ENCODE measurements at regions not wholly inside any gene's neighbourhood (a gene's known extent, or its start where the extent isn't known, plus 50 kb on each side); places are given as distances from the start of the nearest gene placed in this dataset.

DNA sequence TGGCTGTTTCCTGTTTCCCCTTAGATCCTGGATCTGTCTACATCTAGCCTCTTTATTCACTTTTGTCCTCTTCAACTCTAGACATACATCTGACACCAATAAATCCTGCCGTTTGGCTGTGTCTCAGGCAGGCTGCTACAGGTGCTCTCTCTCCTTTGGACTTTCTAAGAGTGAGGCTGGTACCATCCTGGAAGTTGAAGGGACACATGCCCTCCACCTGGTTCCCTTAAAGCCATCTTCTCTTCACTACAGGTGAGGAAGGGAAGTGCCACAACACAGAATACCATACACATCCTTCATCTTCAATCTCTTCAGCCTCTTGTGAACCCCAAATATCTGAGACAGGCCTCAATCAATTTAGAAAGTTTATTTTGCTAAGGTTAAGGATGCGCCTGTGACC, 137.9 kb downstream of the BACH1 start:
- no peak for DNase-seq
- TF ChIP-seq, protein P1, sequence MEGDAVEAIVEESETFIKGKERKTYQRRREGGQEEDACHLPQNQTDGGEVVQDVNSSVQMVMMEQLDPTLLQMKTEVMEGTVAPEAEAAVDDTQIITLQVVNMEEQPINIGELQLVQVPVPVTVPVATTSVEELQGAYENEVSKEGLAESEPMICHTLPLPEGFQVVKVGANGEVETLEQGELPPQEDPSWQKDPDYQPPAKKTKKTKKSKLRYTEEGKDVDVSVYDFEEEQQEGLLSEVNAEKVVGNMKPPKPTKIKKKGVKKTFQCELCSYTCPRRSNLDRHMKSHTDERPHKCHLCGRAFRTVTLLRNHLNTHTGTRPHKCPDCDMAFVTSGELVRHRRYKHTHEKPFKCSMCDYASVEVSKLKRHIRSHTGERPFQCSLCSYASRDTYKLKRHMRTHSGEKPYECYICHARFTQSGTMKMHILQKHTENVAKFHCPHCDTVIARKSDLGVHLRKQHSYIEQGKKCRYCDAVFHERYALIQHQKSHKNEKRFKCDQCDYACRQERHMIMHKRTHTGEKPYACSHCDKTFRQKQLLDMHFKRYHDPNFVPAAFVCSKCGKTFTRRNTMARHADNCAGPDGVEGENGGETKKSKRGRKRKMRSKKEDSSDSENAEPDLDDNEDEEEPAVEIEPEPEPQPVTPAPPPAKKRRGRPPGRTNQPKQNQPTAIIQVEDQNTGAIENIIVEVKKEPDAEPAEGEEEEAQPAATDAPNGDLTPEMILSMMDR (IDR thresholded peaks at IDR 0.05), result no peak
- no peak for TF ChIP-seq POLR2A (IDR thresholded peaks at IDR 0.05)
- 76 to 92% methylated on average over 2 of the region's 2 CpGs for WGBS, 2 donors
- Histone ChIP-seq H3K4me3 (no peak overlapping the region), H3K27ac (no peak overlapping the region), H3K27me3 (no peaks in the 10 kb centered on the region), H3K4me1 (peaks cover 0 to 6% (median 0%) of the 10 kb centered on the region in 3 donors), H3K36me3 (no peaks in the 10 kb centered on the region), H3K9me3 (no peaks in the 10 kb centered on the region)
- intact Hi-C loops (cut with DNase I), result no loop called here

DNA sequence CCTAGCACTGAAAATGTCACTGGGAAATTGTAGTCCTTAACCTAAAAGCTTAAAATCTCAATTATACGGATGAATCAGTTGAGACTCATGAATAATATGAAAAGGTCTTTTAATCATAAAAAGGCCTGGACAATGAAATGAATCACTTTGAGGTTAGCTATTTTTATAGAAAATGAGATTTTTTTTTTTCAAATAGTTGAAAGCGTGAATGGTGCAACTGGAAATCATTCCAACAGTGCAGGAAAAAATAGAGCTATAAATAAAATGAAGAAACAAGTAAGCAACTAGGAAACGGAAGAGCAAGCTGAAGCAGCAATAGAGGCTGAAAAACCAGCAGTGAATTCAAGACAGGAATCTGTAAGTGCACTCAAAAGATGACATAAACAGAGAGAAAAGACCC, 142.9 kb downstream of the BACH1 start:
- WGBS, 2 donors, result 64 to 75% methylated on average over 3 of the region's 3 CpGs
- no peak for DNase-seq
- intact Hi-C loops (cut with DNase I), result no loop called here
- H3K36me3 ChIP-seq, result no peaks in the 10 kb centered on the region
- no peak for TF ChIP-seq POLR2A (IDR thresholded peaks at IDR 0.05)
- TF ChIP-seq, protein P1 (IDR thresholded peaks at IDR 0.05), result no peak
- no peaks in the 10 kb centered on the region for H3K4me1 ChIP-seq
- no peaks in the 10 kb centered on the region for H3K27me3 ChIP-seq
- H3K9me3 ChIP-seq, result no peaks in the 10 kb centered on the region
- H3K27ac ChIP-seq, result no peak overlapping the region
- H3K4me3 ChIP-seq, result no peak overlapping the region

DNA sequence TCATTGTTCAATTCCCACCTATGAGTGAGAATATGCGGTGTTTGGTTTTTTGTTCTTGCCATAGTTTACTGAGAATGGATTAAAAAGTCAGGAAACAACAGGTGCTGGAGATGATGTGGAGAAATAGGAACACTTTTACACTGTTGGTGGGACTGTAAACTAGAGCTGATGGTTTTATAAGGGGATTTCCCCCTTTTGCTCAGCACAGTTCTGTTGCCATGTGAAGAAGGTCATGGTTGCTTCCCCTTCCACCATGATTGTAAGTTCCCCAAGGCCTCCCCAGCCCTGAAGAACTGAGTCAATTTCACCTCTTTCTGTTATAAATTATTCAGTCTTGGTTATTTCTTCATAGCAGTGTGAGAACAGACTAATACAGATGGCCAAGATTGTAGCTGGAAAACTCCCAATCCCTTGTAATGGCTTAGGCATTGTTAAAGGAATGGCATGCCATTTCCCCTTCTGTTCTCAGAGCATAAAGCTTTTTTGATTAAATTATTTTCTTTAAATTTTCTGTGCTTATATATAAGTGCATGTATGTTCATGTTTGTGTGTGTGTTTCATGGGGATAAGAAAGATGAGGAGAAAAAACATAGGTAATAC, 144.8 kb downstream of the BACH1 start:
- Histone ChIP-seq H3K4me3 (no peak overlapping the region), H3K9me3 (peaks cover 0 to 5% (median 0%) of the 10 kb centered on the region in 3 donors), H3K27me3 (no peaks in the 10 kb centered on the region), H3K36me3 (no peaks in the 10 kb centered on the region), H3K27ac (no peak overlapping the region), H3K4me1 (no peaks in the 10 kb centered on the region)
- DNase-seq, result no peak
- no CpG with 5 or more reads among the region's 1 CpG for WGBS, 2 donors
- intact Hi-C loops (cut with DNase I), result no loop called here
- no peak for TF ChIP-seq POLR2A (IDR thresholded peaks at IDR 0.05)
- TF ChIP-seq, protein P1 (IDR thresholded peaks at IDR 0.05), result no peak

DNA sequence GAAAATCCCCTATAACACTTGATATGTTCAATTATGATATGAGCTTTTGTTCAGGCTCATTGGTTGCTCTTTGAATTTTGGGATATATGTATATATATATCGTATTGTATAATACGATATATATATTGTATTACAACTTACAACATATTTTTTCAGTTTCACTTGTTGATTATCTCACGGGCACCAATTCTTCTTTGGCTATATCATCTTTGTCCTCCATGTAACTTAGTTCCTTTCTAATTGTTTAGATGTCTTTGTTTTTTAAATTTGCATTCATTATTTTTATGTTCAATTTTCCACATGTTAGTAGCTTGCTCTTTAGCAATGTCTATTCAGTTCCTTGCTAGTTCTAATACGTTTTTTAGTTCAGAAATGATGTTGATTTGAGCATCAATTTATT, 150.0 kb downstream of the BACH1 start:
- WGBS, 2 donors, result 84 to 87% methylated on average over 4 of the region's 4 CpGs
- TF ChIP-seq, protein P1 (IDR thresholded peaks at IDR 0.05), result no peak
- no peak for TF ChIP-seq POLR2A (IDR thresholded peaks at IDR 0.05)
- no peaks in the 10 kb centered on the region for H3K4me1 ChIP-seq

DNA sequence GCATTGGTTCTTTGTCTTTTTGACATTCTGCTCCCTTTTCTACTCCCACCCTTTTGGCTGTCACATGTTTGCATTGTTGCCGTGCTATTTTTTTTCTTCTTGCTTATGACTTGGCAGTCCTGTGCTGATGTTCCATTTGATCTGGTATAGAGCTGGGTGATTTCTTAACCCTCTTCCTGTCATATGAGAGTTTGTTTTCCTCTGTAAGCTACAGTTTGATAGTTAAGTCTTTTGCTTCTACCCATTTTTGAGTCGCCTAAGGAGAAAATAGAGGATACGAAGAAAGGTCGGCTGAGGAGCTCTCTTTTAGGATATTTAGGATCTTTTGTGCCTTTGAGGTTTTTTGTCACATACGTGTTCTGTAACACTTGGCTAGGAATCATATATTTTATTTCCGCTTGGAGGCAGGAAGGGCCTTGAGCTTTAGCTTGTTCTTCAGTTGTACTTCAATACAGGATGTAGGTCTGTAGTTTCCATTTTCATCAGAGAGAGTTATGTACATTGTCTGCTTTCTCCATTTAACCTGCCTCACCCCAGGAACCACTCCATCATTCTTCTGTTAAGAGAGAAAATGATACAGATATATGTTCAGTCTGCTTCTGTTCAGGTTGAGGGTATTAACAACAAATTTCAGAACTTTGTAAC, 150.7 kb downstream of the BACH1 start:
- Histone ChIP-seq H3K27ac (no peak overlapping the region), H3K27me3 (no peaks in the 10 kb centered on the region), H3K4me3 (no peak overlapping the region), H3K36me3 (no peaks in the 10 kb centered on the region), H3K9me3 (peaks cover 0 to 5% (median 0%) of the 10 kb centered on the region in 3 donors), H3K4me1 (no peaks in the 10 kb centered on the region)
- no peak for DNase-seq
- intact Hi-C loops (cut with DNase I), result no loop called here
- TF ChIP-seq, protein P1 (IDR thresholded peaks at IDR 0.05), result no peak
- no peak for TF ChIP-seq POLR2A (IDR thresholded peaks at IDR 0.05)
- 71 to 77% methylated on average over 6 of the region's 6 CpGs for WGBS, 2 donors

More for the DNA sequence above, 150.0 kb downstream of the BACH1 start:
- intact Hi-C loops (cut with DNase I), result no loop called here
- Histone ChIP-seq H3K27me3 (no peaks in the 10 kb centered on the region), H3K36me3 (no peaks in the 10 kb centered on the region), H3K9me3 (peaks cover 0 to 5% (median 0%) of the 10 kb centered on the region in 3 donors), H3K27ac (no peak overlapping the region), H3K4me3 (no peak overlapping the region)
- no peak for DNase-seq

All from esophagus squamous epithelium (tissue), 5 donors.